ENCODE measurements at regions not wholly inside any gene's neighbourhood (a gene's known extent, or its start where the extent isn't known, plus 50 kb on each side); places are given as distances from the start of the nearest gene placed in this dataset.

DNA sequence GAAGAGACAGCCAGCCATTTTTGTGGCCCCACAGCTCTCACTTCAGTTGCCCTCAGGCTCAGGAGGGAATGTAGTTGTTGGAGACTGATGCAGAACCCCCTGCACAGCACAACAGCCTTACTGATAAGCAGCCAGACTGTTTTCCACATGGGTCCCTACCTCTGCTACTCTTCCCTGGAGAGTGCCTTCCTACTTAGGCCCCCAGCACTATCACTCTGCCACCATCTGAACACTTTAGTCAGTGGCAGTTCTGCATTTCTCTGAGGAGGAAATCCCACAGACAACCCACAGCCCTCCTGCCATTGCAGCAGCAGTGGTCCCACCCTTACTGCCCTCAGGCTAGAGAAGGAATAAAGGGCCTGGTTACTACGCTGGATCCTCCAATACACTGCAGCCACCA lies 61.8 kb upstream of the PTPRD start:
- H4K8ac ChIP-seq (ENCODE audit: low read depth in 2 of 2, low read length in 2 of 2) = no peak overlapping the region
- H2BK15ac ChIP-seq (ENCODE audit: low read depth, low read length) = no peak overlapping the region
- no peak overlapping the region for H2AK9ac ChIP-seq (replicated peaks; ENCODE audit: low read depth, low read length, poor library complexity)
- no peak overlapping the region for H2AK5ac ChIP-seq (ENCODE audit: low read depth, low read length)
- no peaks in the 10 kb centered on the region for H4K20me1 ChIP-seq (ENCODE audit: insufficient read depth, low read length)
- WGBS, 2 experiments (ENCODE audit: extremely low coverage in 2 of 2, insufficient read length in 1 of 2) = no CpG with 5 or more reads among the region's 1 CpG
- no peaks in the 10 kb centered on the region for H3K79me1 ChIP-seq (ENCODE audit: low read depth in 1 of 2, low read length in 2 of 2)
- no peak overlapping the region for H2BK20ac ChIP-seq (ENCODE audit: low read depth, low read length)
- no peak overlapping the region for H4K5ac ChIP-seq (ENCODE audit: low read depth, low read length)
- intact Hi-C loops (cut with micrococcal nuclease) = no loop called here
- no peak overlapping the region for H3K18ac ChIP-seq (ENCODE audit: low read depth, low read length)
- in situ Hi-C loops (cut with MboI; ENCODE audit: low sequenced_read_pairs) = no loop called here
- H3K4me1 ChIP-seq (ENCODE audit: control insufficient read depth, insufficient read depth, low read length) = no peaks in the 10 kb centered on the region
- no peak overlapping the region for H2BK5ac ChIP-seq (ENCODE audit: low read depth, low read length, poor library complexity, severe bottlenecking)
- ATAC-seq (ENCODE audit: low read depth) = no peak
- no peak overlapping the region for H3K56ac ChIP-seq (ENCODE audit: extremely low read depth, insufficient read depth, low read length)
- CTCF ChIA-PET = no interaction called here
- no peak for TF ChIP-seq BHLHE40 (IDR thresholded peaks at IDR 0.05; ENCODE audit: low read depth, low read length)
- no peak for TF ChIP-seq CTCF (conservative IDR thresholded peaks at IDR 0.05; ENCODE audit: low read depth, low read length)
- no peak for TF ChIP-seq MAFK (IDR thresholded peaks at IDR 0.05; ENCODE audit: low read depth, low read length)
- TF ChIP-seq CEBPB (IDR thresholded peaks at IDR 0.05; ENCODE audit: low read depth, low read length) = no peak
- TF ChIP-seq, protein P1, sequence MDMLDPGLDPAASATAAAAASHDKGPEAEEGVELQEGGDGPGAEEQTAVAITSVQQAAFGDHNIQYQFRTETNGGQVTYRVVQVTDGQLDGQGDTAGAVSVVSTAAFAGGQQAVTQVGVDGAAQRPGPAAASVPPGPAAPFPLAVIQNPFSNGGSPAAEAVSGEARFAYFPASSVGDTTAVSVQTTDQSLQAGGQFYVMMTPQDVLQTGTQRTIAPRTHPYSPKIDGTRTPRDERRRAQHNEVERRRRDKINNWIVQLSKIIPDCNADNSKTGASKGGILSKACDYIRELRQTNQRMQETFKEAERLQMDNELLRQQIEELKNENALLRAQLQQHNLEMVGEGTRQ (IDR thresholded peaks at IDR 0.05; ENCODE audit: low read depth, low read length) = no peak
- TF ChIP-seq POLR2A (IDR thresholded peaks at IDR 0.05; ENCODE audit: low read depth, low read length) = no peak
- TF ChIP-seq FOS (IDR thresholded peaks at IDR 0.05; ENCODE audit: low read depth, low read length) = no peak
- no peaks in the 10 kb centered on the region for H3K36me3 ChIP-seq (ENCODE audit: control insufficient read depth, insufficient read depth, low read length)
- no peak for DNase-seq
- no peak overlapping the region for H3K23ac ChIP-seq (ENCODE audit: low read depth, low read length)
- no peak overlapping the region for H3K14ac ChIP-seq (replicated peaks; ENCODE audit: low read depth, low read length)
- no peaks in the 10 kb centered on the region for H3K9me1 ChIP-seq (ENCODE audit: insufficient read depth, low read length)
- dilution Hi-C loops (cut with HindIII; ENCODE audit: low sequenced_read_pairs, unreplicated experiment) = no loop called here
- no peaks in the 10 kb centered on the region for H3K27me3 ChIP-seq (ENCODE audit: control insufficient read depth, insufficient read depth, low read length)
- H2AFZ ChIP-seq (replicated peaks; ENCODE audit: low read length, poor library complexity) = no peak overlapping the region
- H2BK120ac ChIP-seq (ENCODE audit: low read depth, low read length) = no peak overlapping the region
- peaks cover 12% of the 10 kb centered on the region for H3K9me3 ChIP-seq (ENCODE audit: control insufficient read depth, insufficient read depth, low read length)
- POLR2A ChIA-PET (ENCODE audit: unreplicated experiment) = no interaction called here
- no peak overlapping the region for H3K4me2 ChIP-seq (ENCODE audit: low read depth, low read length)
- H3K4me3 ChIP-seq (ENCODE audit: insufficient read depth, low read depth, low read length) = no peak overlapping the region
- H3K27ac ChIP-seq (ENCODE audit: insufficient read depth, low read length) = no peak overlapping the region
- BruUV-seq (replicated peaks) = no TSS peak
- no peak overlapping the region for H4K91ac ChIP-seq (ENCODE audit: insufficient read depth, low read depth, low read length)
- H3K4ac ChIP-seq (ENCODE audit: low read depth, low read length) = no peak overlapping the region
- H3K9ac ChIP-seq (ENCODE audit: low read depth, low read length) = no peak overlapping the region

Data from IMR-90 (cell line).